Mononuclear cell (primary cell): ENCODE measurements at regions not wholly inside any gene's neighbourhood (a gene's known extent, or its start where the extent isn't known, plus 50 kb on each side); places are given as distances from the start of the nearest gene placed in this dataset.

Experiments used
- H3K27me3 ChIP-seq: 2 replicates; pipeline ENCODE4 v1.6.0; 2011; ENCODE audit warnings: low read length, control low read depth; ENCODE audit not compliant: insufficient read depth
- H3K4me1 ChIP-seq: 2 replicates; pipeline ENCODE4 v1.5.1; 2011; ENCODE audit warnings: mild to moderate bottlenecking, low read length, control low read depth; ENCODE audit not compliant: insufficient read depth
- H3K4me3 ChIP-seq: 2 replicates; pipeline ENCODE4 v1.5.1; 2011; ENCODE audit warnings: mild to moderate bottlenecking, low read length, moderate library complexity
- H3K9me3 ChIP-seq: 2 replicates; pipeline ENCODE4 v1.5.1; 2011; ENCODE audit warnings: low read depth, mild to moderate bottlenecking, control low read depth, low read length

GRCh38 chr15:98418122-98418521, 230.2 kb upstream of the IGF1R start:
- Histone ChIP-seq H3K4me3 (no peak overlapping the region), H3K4me1 (peaks cover 8% of the 10 kb centered on the region), H3K9me3 (no peaks in the 10 kb centered on the region), H3K27me3 (peaks cover 26% of the 10 kb centered on the region)

- Histone ChIP-seq H3K4me1 (peaks cover 8% of the 10 kb centered on the region), H3K9me3 (no peaks in the 10 kb centered on the region), H3K4me3 (no peak overlapping the region), H3K27me3 (peaks cover 26% of the 10 kb centered on the region)
Observed at GRCh38 chr15:98419173-98419780, 229.1 kb upstream of the IGF1R start.

DNA sequence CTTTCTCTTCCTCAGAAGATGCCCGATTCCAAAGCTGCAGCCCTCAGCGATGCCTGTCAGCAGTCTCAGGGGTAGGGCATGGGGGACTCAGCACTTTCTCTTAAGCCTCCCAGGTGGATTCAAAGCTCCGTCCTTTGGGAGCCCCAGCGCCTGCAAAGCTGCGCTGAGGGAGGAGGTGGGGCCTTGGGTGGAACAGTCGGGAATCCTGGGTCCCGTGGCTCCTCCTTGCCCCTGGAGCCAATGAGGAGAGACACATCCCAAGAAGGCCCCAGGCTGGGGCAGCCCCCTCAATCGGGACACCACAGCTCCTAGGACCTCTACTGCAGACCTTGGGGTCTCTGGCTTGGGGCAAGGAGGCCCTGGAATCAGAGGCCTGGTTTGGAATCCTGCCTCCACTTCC, 227.5 kb upstream of the IGF1R start:
- Histone ChIP-seq H3K4me1 (peaks cover 8% of the 10 kb centered on the region), H3K27me3 (peaks cover 26% of the 10 kb centered on the region), H3K4me3 (no peak overlapping the region), H3K9me3 (no peaks in the 10 kb centered on the region)

DNA sequence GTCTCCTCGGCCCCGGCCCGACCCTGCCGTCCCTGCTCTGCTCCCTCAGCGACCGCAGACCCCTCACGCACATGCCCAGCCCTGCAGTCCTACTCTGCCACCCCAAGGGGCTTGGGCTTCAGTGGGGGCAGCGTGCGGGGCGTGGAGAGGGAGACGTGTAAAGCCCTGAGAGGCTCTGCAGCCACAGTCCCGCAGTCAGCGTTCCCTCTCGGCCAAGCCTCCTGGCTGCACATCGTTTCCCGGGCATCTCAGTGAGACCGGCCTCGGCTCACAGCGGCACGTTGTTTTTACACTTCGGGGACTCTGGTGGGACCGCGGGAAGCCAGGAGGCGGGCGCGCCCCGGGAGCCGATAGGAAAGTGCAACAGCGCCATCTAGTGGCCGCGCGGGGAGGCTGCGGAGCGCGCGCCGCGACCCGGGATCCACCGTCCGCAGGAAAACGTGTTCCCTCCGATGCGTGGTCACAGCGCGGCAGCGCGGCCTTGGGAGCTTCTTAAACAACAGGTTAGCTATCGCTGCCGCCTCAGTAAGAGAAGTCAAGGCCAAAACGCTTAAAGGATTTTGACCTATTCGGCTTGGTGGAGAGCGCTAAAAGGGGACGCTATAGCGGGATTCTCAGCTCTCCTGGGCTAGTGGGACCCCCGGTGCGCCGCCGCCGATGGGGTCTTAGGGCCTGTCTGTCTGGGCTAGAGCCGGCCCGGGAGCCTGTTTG, 226.8 kb upstream of the IGF1R start:
- Histone ChIP-seq H3K9me3 (no peaks in the 10 kb centered on the region), H3K4me3 (no peak overlapping the region), H3K4me1 (peaks cover 8% of the 10 kb centered on the region), H3K27me3 (peaks cover 26% of the 10 kb centered on the region)

DNA sequence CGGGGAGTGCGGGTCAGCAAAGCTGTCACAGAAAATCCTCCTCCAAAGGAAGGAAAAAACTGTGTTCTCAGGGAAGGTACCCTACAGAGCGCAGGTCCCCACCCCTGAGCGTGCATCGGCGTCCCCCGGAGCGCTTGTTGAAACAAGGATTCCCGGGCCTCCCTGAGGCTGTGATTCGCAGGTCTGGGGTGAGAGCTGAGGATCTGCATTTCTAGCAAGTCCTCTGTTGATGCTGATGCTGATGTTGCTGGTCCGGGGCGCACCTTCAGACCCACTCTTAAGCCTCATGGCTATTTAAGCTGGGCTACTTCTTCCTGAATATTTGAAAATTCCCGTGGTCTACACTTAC, 226.2 kb upstream of the IGF1R start:
- H3K4me1 ChIP-seq: peaks cover 8% of the 10 kb centered on the region
- peaks cover 26% of the 10 kb centered on the region for H3K27me3 ChIP-seq
- H3K4me3 ChIP-seq: no peak overlapping the region
- H3K9me3 ChIP-seq: no peaks in the 10 kb centered on the region

DNA sequence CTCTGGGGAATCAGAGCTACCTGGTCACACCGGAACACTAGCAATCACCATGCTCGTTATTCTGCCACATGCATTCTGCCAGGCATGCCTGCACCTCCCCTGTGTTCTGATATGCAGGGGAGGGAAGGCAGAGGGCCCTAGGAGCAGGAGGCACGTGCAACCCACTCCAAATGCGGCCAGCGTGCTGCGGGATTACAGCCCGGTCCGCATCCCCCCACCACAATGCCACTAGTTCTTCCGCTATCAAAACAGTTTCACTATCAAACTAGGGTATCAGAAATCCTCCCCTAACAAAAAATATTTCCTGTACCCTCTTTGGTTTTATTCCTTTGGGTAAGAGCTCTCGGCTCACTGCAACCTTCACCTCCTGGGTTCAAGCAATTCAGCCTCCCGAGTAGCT, 223.2 kb upstream of the IGF1R start:
- H3K9me3 ChIP-seq: no peaks in the 10 kb centered on the region
- peaks cover 49% of the 10 kb centered on the region for H3K27me3 ChIP-seq
- H3K4me1 ChIP-seq: peaks cover 17% of the 10 kb centered on the region
- no peak overlapping the region for H3K4me3 ChIP-seq

DNA sequence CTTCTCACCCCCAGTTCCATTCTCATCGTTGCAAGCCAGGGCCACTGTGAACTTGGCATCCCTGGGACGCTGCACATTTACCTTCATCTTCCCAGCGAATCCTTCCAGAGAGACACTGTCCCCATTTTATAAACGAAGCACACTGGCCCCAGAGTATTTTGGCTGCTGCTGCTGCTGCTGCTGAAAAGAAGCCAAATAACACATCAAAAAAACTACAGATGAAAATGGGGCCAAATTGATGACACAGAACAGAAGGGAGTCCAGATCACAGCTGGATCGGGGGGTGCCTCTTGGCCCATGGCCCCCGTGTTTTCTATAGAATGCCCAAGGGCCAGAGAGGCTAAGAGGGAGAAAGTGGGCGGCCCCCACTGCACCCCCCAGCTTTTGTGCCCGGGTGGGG, 221.0 kb upstream of the IGF1R start:
- Histone ChIP-seq H3K4me1 (peaks cover 9% of the 10 kb centered on the region), H3K4me3 (no peak overlapping the region), H3K27me3 (peaks cover 29% of the 10 kb centered on the region), H3K9me3 (no peaks in the 10 kb centered on the region)

GRCh38 chr15:98428253-98428989, 219.9 kb upstream of the IGF1R start:
- peaks cover 9% of the 10 kb centered on the region for H3K4me1 ChIP-seq
- H3K27me3 ChIP-seq: peaks cover 23% of the 10 kb centered on the region
- no peak overlapping the region for H3K4me3 ChIP-seq
- H3K9me3 ChIP-seq: no peaks in the 10 kb centered on the region

GRCh38 chr15:98431171-98431570, 217.2 kb upstream of the IGF1R start:
- Histone ChIP-seq H3K4me3 (no peak overlapping the region), H3K27me3 (peaks cover 23% of the 10 kb centered on the region), H3K4me1 (peaks cover 9% of the 10 kb centered on the region), H3K9me3 (no peaks in the 10 kb centered on the region)

GRCh38 chr15:98433346-98433745, 215.0 kb upstream of the IGF1R start:
- peaks cover 14% of the 10 kb centered on the region for H3K27me3 ChIP-seq
- H3K4me3 ChIP-seq: no peak overlapping the region
- H3K4me1 ChIP-seq: peaks cover 4% of the 10 kb centered on the region
- H3K9me3 ChIP-seq: no peaks in the 10 kb centered on the region

GRCh38 chr15:98433856-98434255, 214.5 kb upstream of the IGF1R start:
- no peaks in the 10 kb centered on the region for H3K9me3 ChIP-seq
- H3K4me3 ChIP-seq: no peak overlapping the region
- peaks cover 10% of the 10 kb centered on the region for H3K27me3 ChIP-seq
- H3K4me1 ChIP-seq: no peaks in the 10 kb centered on the region

DNA sequence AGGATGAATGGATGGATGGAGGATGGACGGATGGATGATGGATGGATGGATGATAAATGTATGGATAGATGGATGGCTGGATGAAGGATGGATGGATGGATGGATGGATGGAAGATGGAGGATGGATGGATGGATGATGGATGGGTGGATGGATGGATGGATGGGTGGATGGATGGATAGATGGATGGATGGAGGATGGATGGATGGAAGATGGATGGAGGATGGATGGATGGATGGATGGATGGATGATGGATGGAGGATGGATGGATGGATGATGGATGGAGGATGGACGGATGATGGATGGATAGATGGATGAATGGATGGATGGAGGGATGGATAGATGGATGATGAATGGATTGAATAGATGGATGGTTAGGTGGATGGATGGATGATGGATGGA, 210.6 kb upstream of the IGF1R start:
- Histone ChIP-seq H3K4me3 (no peak overlapping the region), H3K27me3 (no peaks in the 10 kb centered on the region), H3K9me3 (no peaks in the 10 kb centered on the region), H3K4me1 (no peaks in the 10 kb centered on the region)

DNA sequence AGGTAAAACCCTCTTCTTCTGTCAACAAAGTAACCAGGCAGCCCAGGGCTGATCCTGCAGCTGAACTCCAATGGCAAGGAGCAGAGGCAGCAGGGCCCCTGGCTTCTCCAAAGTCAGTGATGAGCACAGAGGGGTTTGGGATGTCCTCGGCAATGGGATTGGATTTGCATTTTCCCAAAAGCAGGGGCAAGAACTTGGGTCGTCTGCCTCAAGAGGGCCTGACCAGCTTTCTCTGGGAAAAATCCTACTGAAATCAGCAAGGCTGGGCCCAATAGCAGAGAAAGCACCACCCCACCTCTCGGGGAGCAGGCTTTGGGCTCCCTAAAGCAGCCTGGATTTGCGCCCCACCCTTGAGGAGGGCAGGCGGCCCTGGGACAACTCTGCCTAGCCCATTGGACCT, 210.0 kb upstream of the IGF1R start:
- no peaks in the 10 kb centered on the region for H3K4me1 ChIP-seq
- H3K27me3 ChIP-seq: no peaks in the 10 kb centered on the region
- no peak overlapping the region for H3K4me3 ChIP-seq
- H3K9me3 ChIP-seq: no peaks in the 10 kb centered on the region

DNA sequence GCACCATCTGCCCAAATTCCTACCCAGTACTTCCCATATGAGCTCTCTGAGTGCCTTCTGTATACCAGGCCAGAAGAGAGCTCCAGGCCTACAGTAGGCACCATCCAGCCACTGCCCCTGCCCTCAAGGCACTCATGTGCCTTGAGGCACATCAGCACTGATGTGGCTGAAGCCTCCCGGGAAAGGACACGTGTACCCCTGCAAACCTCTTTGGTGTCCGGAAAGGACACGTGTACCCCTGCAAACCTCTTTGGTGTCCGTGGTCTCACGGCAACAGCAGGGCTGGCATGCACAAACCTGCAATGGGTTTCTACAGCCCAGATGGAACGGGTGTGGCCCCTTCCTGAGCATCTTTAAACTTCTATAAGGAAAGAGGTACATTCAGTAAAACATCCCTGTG, 209.4 kb upstream of the IGF1R start:
- Histone ChIP-seq H3K4me1 (no peaks in the 10 kb centered on the region), H3K4me3 (no peak overlapping the region), H3K27me3 (no peaks in the 10 kb centered on the region), H3K9me3 (no peaks in the 10 kb centered on the region)

GRCh38 chr15:98439523-98439942, 208.8 kb upstream of the IGF1R start:
- Histone ChIP-seq H3K4me3 (no peak overlapping the region), H3K27me3 (no peaks in the 10 kb centered on the region), H3K9me3 (no peaks in the 10 kb centered on the region), H3K4me1 (no peaks in the 10 kb centered on the region)
